KMS-11 (cell line): ENCODE measurements at regions not wholly inside any gene's neighbourhood (a gene's known extent, or its start where the extent isn't known, plus 50 kb on each side); places are given as distances from the start of the nearest gene placed in this dataset.

Experiments used
- H2AFZ ChIP-seq: fragments of 200-600 bp; sonication (generic); 2 replicates; pipeline ENCODE4 v1.6.1; 2016; ENCODE audit warnings: antibody characterized with exemption, mixed run types, low read depth
- H3K27ac ChIP-seq: fragments of 200-600 bp; sonication (generic); 2 replicates; pipeline ENCODE4 v1.6.1; 2016; ENCODE audit warnings: mild to moderate bottlenecking, mixed run types
- H3K27me3 ChIP-seq: fragments of 200-600 bp; sonication (generic); 2 replicates; pipeline ENCODE4 v1.6.1; 2017; ENCODE audit warnings: mild to moderate bottlenecking, low read depth, mixed run types, moderate library complexity; ENCODE audit not compliant: insufficient read depth
- H3K36me3 ChIP-seq: fragments of 200-600 bp; sonication (generic); 2 replicates; pipeline ENCODE4 v1.6.1; 2017; ENCODE audit warnings: mild to moderate bottlenecking, mixed run types; ENCODE audit not compliant: insufficient read depth
- H3K4me1 ChIP-seq: fragments of 200-600 bp; sonication (generic); 2 replicates; pipeline ENCODE4 v1.6.1; 2016; ENCODE audit warnings: mild to moderate bottlenecking, low read depth, mixed run types; ENCODE audit not compliant: poor library complexity, severe bottlenecking
- H3K4me2 ChIP-seq: fragments of 200-600 bp; sonication (generic); 2 replicates; pipeline ENCODE4 v1.7.0; 2016; ENCODE audit warnings: mild to moderate bottlenecking, mixed run types
- H3K4me3 ChIP-seq: fragments of 200-600 bp; sonication (generic); IDR thresholded peaks from 2 replicates; pipeline ENCODE4 v1.6.1; 2017; ENCODE audit warnings: low read depth, low read length, mixed read lengths; ENCODE audit not compliant: insufficient read depth
- H3K79me2 ChIP-seq: fragments of 200-600 bp; sonication (generic); 2 replicates; pipeline ENCODE4 v1.6.1; 2016; ENCODE audit warnings: low read depth, mixed run types; ENCODE audit not compliant: insufficient read depth
- H3K9ac ChIP-seq: fragments of 200-600 bp; sonication (generic); 2 replicates; pipeline ENCODE4 v1.6.1; 2016; ENCODE audit warnings: mild to moderate bottlenecking, mixed run types
- H4K20me1 ChIP-seq: fragments of 200-600 bp; sonication (generic); 2 replicates; pipeline ENCODE4 v1.6.1; 2016; ENCODE audit warnings: mild to moderate bottlenecking, mixed run types; ENCODE audit not compliant: insufficient read depth
- TF ChIP-seq, protein P1 (sequence below): fragments of 200-600 bp; sonication (generic); conservative IDR thresholded peaks from 2 replicates; pipeline ENCODE4 v1.6.1; 2017; ENCODE audit warnings: low read depth, mild to moderate bottlenecking, antibody characterized with exemption, low read length, moderate library complexity, mixed read lengths

DNA sequence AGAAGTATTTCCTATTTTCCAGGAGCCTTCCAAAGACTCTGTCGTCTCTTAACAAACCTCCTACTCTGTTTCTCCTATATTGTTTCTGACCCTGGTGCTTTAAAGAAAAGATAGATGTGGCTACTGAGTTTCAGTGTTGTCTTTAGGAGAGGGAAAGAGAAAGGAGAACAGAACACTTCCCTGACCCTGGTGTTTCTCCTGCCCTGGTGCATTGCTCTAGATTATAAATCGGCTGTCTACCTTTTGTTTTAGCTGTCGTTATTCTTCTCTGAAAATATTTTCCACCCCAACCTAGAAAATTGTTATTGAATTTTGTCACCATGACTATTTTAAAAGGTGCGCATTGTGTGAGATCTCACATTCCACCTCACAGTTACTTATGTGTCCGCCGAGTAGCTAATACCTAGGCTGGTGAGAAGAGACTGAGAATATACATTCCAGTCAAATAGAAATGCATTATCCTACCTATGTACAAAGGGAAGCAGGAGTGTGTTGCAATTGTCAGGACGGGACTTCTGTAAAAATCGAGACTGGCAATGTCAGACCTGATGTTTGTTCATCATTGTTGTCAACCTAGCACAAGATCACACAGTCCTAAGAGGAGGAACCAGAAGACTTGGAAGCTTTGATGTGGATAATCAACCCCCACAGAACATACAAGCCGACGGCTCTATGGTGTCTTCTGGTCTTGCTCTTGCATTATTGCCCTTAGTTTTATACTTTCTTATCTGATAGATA lies 108.7 kb upstream of the SLC38A4 start:
- no peak overlapping the region for H2AFZ ChIP-seq
- H3K4me1 ChIP-seq: no peaks in the 10 kb centered on the region

DNA sequence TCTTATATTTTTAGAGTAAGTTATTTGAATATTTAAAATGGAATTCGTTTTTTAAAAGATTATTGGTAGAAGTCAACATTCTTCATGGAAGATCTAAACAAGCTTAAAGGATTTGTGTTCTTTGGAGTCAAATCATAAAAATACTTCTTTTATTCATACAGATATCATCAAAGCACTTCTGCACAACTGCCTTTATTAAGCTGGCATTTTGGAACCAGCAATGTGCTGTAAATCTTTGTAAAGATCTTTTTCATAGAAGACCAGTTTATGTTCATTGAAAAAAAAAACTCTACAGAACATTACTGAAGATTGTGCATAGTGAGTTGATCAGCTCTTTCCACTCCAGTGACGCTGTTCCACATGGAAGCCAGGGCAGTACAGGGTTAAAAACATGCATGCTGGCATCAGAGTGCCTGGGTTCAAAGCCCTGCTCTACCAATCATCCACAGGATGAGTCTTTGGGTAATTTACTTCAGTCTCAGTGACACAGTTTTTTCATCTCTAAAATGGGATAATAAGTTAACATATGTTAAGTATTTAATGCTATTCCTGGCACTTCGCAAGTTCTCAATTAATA lies 109.6 kb upstream of the SLC38A4 start:
- H2AFZ ChIP-seq: no peak overlapping the region
- TF ChIP-seq, protein P1, sequence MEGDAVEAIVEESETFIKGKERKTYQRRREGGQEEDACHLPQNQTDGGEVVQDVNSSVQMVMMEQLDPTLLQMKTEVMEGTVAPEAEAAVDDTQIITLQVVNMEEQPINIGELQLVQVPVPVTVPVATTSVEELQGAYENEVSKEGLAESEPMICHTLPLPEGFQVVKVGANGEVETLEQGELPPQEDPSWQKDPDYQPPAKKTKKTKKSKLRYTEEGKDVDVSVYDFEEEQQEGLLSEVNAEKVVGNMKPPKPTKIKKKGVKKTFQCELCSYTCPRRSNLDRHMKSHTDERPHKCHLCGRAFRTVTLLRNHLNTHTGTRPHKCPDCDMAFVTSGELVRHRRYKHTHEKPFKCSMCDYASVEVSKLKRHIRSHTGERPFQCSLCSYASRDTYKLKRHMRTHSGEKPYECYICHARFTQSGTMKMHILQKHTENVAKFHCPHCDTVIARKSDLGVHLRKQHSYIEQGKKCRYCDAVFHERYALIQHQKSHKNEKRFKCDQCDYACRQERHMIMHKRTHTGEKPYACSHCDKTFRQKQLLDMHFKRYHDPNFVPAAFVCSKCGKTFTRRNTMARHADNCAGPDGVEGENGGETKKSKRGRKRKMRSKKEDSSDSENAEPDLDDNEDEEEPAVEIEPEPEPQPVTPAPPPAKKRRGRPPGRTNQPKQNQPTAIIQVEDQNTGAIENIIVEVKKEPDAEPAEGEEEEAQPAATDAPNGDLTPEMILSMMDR: no peak
- no peak overlapping the region for H3K27ac ChIP-seq
- no peak overlapping the region for H3K9ac ChIP-seq
- no peaks in the 10 kb centered on the region for H3K36me3 ChIP-seq
- no peaks in the 10 kb centered on the region for H4K20me1 ChIP-seq
- H3K4me2 ChIP-seq: no peak overlapping the region
- H3K4me3 ChIP-seq: no peak overlapping the region
- no peaks in the 10 kb centered on the region for H3K4me1 ChIP-seq
- no peaks in the 10 kb centered on the region for H3K27me3 ChIP-seq
- H3K79me2 ChIP-seq: no peaks in the 10 kb centered on the region

More for the DNA sequence above, 108.7 kb upstream of the SLC38A4 start:
- no peaks in the 10 kb centered on the region for H4K20me1 ChIP-seq
- H3K79me2 ChIP-seq: no peaks in the 10 kb centered on the region
- H3K27me3 ChIP-seq: no peaks in the 10 kb centered on the region
- no peak overlapping the region for H3K4me2 ChIP-seq
- no peaks in the 10 kb centered on the region for H3K36me3 ChIP-seq
- TF ChIP-seq, protein P1: no peak
- no peak overlapping the region for H3K27ac ChIP-seq
- H3K9ac ChIP-seq: no peak overlapping the region
- H3K4me3 ChIP-seq: no peak overlapping the region

DNA sequence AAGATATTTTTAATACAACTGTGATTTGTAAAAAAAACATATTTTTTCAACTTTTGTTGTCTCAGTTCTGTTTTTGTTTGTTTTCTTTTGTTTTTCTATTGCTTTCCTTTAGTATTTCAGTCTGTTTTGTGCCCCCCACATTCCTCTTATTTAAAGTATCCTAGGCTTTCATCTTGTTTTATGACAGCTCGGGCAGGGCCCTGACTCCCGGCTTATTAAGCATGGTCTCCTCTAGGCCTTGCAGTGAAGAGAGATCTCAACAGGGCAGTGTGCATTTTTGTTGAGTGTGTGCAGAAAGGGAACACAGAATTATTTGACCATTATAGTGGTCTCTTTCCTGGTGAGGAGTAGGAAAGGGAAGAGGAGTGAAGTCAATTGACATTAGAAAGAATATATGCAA lies 110.2 kb upstream of the SLC38A4 start:
- Histone ChIP-seq H3K36me3 (no peaks in the 10 kb centered on the region), H3K4me1 (no peaks in the 10 kb centered on the region), H3K27me3 (no peaks in the 10 kb centered on the region), H3K4me3 (no peak overlapping the region), H3K4me2 (no peak overlapping the region), H3K27ac (no peak overlapping the region), H4K20me1 (no peaks in the 10 kb centered on the region), H2AFZ (no peak overlapping the region), H3K79me2 (no peaks in the 10 kb centered on the region), H3K9ac (no peak overlapping the region)
- TF ChIP-seq, protein P1: no peak

DNA sequence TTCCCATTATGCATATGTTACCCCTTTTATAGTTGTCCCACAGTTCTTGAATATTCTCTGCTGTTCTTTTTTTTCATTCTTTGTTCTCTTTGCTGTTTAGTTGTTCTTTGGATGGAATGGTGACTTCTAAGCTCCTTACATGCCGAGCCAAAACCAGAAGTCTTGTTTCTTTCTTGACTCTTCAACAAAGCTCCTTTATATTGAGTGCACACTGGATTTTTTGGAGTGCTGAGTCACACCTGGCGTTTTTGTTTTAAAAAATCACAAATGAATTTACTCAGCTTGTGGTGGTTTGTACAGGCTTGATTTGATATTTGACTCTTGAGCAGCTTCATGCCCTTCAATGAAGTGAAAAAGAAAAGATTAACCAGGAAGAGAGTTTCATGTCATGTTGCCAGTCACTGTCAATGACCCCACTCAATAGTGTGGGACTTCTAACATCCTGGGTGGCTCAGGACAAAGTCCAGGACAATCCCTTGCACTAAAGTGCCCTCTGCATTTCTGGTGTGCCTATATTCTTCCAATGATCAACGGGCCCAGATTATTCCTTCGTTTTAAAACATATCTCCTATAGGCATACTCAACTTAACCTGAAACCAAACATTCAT lies 112.4 kb upstream of the SLC38A4 start:
- no peak overlapping the region for H3K9ac ChIP-seq
- H3K27ac ChIP-seq: no peak overlapping the region
- no peaks in the 10 kb centered on the region for H3K79me2 ChIP-seq
- H4K20me1 ChIP-seq: no peaks in the 10 kb centered on the region
- TF ChIP-seq, protein P1: no peak
- H3K4me1 ChIP-seq: no peaks in the 10 kb centered on the region
- no peaks in the 10 kb centered on the region for H3K27me3 ChIP-seq
- H2AFZ ChIP-seq: no peak overlapping the region
- H3K4me2 ChIP-seq: no peak overlapping the region
- H3K4me3 ChIP-seq: no peak overlapping the region
- no peaks in the 10 kb centered on the region for H3K36me3 ChIP-seq
